DMS114 treated with DMSO at 0.1 percent for 48 hours (cell line): ENCODE measurements at regions not wholly inside any gene's neighbourhood (a gene's known extent, or its start where the extent isn't known, plus 50 kb on each side); places are given as distances from the start of the nearest gene placed in this dataset.

Experiments
- DNase-seq: peaks from one replicate; lab custom pipeline; 2025; ENCODE audit not compliant: unreplicated experiment; lab: John Stamatoyannopoulos, UW

DNA sequence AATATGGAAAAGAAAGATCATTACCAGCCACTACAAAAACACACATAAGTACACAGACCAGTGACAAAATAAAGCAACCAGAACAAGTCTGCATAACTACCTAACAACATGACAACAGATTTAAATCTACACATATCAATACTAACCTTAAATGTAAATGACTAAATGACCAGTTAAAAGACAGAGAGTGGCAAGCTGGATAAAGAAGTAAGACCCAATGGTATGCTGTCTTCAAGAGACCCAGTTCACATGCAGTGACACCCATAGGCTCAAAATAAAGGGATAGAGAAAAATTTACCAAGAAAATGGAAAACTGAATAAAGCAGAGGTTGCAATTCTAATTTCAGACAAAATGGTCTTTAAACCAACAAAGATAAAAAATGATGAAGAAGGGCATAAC lies 938.1 kb downstream of the EFNA5 start:
- DNase-seq, result no peak

DNA sequence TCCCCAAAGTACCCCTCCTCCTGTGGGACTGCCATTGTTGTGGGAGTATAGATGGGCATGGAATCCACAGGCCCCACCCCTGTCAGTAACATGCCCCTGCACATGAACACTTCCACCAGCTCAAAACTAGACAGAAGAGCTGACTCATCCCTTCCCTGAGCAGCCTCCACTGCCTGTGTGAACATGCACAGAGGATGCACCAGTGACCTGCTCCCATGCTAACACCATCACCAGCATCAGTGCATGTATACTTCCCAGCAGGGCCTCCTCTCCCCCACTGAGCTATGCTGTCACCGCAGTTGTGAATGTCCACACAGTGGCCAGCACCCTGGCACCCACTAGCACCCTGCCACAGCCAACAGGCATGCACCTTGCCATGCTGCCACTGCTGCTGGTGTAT lies 939.8 kb downstream of the EFNA5 start:
- no peak for DNase-seq

DNA sequence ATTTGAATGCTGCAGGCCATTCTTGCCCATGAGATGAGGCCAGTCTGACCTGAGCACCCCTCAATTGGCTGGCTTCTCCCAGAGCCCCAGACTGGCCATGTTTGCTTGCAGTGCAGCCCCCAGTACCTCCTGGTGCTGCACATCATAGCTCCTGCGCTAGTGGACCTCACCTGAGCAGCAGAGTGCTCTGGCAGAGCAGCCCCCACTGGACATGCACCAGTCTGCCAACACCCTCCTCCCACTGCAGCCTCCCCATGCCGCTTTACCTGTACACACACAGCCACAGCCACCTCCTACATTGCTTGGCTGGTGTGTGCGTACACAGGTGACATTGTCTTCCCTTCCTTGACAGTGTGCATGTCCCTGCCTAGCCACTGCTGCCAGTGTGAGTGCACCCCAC lies 940.2 kb downstream of the EFNA5 start:
- DNase-seq, result no peak

DNA sequence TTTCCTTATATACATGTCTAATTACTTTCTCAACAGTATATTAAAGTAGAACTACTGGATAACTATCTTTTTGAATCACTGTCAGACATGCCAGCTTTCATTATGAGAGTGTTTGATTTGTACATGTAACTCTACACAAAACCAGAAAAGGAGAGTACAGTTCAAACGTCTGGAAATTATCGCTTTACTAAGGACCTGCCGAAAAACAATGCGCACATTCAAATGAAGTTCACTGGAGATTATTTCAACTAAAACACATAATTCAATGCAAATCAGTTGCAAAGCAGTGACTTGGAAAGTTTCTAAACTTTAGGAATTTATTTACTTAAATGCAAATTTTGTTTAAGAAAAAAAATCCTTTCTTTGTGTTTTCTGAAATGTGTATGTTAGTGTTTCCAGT lies 942.5 kb downstream of the EFNA5 start:
- no peak for DNase-seq

DNA sequence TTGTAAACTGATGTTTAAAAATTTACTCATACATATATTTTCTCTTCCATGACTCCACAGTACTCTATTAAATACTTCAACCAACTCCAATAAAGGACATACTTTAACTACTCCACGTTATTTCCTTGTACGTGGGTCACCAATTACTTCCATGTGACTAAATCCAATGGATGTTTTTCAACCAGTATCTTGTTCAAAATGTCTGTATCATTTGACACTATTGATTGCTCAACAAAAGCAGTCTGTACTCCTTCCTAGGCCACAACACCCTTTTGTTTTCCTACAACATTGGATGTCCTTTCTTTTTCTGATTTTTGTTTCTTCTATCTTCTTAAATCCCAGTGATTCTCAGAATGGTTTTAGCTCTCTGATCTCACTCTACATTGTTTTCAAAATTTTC lies 943.7 kb downstream of the EFNA5 start:
- no peak for DNase-seq

DNA sequence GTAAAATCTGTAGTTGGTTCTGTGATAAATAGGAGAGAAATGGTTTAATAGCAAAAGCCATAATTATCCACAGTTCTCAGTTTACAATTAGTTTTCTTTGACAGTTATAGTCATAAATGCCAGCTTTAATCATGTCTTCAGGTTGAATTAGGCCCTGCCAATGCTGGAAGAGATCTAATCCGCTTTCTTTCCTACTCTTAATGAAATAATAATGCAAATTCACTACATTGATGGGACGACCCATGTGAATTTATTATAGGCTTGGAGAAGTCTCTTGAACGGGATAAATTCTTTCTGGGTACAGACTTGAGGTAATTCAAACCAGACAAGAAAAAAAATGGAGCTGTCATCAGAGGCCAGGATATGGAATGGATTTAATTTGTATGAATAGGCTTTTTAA lies 950.4 kb downstream of the EFNA5 start:
- DNase-seq, result no peak

DNA sequence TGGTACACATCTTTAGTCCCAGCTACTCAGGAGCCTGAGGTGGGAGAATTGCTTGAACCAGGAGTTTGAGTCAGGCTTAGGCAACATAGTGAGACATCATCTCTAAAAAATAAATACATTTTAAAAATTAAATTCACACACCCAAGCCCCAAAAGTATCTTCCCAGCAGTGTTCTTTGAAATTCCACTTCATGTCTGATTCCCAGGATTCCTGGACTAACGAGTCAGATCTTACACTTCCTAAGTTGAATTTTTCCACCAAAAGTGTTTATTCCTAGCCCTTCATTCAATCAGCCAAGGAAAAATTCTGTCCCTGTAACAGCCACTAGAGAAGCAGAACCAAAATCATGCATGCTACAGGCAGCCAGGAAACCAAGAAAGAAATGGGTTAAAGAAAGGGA lies 970.9 kb downstream of the EFNA5 start:
- DNase-seq, result no peak

DNA sequence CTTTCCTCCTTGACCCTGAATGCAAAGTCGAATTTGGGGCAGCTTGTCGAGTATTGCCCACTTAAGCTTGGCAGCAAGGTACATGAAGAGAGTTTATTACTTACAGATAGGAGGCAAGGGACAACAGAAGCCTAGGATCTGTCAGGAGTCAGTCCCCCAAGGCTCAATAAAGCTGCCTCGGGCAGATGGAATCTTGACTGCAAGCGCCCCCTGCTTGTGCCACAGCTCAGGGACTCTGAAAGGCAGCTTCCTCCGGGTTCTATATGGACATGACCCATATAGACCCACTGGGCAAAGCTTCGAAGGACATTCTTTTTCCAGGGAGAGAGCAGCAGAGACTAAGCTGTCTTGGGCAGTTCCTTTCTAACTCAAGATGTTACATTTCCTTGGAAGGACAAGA lies 971.5 kb downstream of the EFNA5 start:
- DNase-seq, result no peak

DNA sequence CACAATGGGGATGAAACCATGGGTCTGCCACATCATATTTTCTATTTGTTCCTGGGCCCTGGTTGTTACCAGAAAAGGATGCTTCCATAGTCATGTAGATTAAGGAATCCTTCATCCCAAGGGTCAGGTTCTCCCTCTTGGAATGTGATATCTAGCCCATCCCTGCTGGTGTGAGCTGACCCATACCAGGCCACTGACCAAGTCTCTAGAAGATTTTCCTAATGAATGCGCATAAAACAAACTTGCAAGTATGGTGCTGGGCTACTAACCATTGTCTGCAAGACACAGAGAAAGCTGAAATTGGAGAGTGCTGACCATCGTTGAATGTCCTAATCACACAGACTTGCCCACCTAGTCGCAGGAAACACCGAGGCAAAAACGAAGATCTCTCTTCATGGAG lies 972.6 kb downstream of the EFNA5 start:
- no peak for DNase-seq

DNA sequence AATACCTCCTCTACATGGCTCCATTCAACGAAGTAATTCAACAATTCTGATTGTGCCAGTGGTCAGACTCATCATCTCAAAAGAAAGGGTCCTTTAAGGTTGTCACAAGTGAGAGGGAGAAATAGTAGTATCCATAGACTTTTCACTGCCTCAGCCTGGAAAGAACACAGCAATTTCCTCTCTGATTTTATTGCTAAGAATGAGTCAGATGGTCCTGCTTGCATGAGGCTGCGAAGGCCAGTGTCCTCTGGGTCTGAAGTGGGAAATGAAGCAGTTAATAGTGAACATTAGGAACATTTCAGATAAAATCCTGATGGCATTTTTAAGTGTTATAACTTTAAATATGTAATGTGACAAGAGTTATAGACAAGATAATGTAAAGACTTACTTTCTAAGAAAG lies 979.0 kb downstream of the EFNA5 start:
- no peak for DNase-seq

DNA sequence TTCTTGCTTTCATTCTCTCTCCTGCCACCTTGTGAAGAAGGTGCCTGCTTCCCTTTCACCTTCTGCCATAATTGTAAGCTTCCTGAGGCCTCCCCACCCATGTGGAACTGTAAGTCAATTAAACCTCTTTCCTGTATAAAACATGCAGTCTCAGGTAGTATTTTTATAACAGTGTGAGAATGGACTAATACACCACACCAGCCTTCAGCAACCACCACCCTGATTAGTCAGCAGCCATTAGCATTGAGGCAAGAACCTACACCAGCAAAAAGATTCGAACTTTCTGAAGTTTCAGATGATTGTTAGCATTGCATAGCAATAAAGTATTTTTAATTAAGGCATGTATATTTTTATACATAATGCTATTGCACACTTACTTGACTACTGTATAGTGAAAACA lies 980.2 kb downstream of the EFNA5 start:
- DNase-seq, result no peak

DNA sequence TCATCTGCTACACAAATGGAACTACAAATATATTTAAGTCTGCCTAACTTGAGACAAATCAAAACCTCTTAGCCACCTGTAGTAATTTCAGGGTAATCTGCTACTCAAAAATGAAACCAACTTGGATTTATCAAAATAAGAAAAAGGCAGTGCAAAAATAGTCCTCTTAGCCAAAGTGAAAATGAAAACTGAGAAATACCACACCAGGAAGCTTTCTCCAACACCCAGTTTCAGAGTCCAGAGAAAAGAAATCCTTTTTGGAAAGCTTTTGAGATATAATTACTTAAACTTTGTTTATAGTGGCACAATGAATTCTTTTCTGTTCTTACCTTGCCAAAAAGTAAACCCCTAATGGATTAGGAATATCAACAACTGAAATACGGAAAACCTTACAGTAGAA lies 990.4 kb downstream of the EFNA5 start:
- no peak for DNase-seq

DNA sequence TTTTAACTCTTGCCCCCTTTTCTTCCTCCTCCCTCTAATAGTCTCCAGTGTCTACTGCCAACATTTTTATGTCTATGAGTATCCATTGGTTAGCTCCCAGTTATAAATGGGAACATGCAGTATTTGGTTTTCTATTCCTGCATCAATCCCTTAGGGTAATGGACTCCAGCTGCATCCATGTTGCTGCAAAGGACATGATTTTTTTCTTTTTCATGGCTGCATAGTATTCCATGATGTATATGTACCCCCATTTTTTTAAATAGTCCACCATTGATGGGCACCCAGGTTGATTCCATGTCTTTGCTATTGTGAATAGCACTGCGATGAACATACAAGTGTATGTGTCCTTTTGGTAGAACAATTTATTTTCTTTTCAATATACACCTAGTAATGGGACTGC lies 993.7 kb downstream of the EFNA5 start:
- no peak for DNase-seq

DNA sequence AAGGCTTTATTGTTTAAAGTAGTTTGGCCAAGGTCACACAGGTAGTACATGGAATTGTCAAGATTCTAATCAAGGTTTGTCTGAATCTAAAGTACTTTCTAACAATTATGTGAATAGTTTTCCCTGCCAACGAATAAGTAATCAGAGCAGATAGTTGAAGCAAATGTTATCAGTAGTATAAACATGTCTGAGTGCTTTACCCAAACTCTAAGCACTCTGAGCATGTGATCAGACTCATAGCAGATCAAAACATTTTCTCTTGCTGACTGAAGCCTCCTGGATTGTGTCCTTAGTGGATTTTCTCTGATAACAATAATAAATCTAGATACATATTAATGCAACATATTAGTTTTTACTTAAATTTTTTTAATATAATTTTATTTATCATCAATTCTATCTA lies 995.0 kb downstream of the EFNA5 start:
- DNase-seq, result no peak

DNA sequence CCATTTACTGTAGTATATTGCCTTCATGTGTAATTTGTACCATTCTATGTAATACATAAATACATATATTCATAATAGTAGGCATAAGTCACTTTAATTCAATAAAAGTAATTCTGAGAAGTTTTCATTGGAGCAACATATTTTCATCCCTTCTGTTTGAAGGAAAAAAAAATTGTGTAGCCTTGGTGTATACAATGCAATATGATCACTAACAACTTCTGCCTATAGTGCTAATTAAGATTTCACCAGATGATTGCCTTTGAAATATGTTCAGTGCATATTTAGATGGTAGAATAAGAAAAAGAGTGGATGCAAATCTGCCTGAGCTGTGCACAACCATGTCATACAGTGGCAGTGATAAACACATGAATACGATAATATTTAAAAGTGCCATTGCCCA lies 996.8 kb downstream of the EFNA5 start:
- DNase-seq, result no peak

DNA sequence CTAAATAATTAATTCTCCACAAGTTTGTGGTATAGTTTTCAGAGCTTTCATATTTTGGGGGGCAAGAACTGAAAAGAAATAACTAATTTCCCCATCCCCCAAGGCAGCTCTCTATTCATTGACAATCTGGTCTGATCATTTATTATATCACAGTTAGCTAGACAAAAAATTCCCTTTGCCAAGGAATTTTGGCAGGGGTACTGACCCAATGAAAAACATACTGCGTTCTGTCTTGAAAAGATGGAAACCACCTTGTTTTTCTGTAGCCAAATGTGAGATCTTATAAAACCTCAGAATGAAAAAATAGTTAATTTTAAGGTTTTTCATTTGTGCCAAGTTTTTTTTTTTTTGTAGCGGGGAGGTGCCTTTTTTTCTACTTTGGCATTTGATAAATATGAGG lies 1008.9 kb downstream of the EFNA5 start:
- no peak for DNase-seq

DNA sequence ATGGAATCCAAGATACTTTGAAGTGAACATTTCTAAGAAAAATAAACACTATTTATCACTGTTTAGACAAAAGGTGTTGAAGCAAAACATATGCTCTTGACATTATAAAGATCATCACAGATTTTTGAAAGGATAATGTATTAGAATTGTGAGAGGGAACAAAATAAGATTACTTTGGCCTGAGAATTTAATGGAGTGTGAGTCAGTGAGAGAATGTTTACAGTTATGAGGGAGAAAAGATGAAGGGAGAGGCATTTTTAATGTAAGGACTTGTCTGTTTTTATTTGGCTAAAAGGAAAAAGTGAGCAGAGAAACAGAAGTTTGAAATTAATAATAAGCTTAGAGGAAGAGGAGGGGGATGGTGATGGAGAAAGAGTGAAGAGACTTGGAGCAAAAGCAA lies 1010.1 kb downstream of the EFNA5 start:
- DNase-seq, result no peak

DNA sequence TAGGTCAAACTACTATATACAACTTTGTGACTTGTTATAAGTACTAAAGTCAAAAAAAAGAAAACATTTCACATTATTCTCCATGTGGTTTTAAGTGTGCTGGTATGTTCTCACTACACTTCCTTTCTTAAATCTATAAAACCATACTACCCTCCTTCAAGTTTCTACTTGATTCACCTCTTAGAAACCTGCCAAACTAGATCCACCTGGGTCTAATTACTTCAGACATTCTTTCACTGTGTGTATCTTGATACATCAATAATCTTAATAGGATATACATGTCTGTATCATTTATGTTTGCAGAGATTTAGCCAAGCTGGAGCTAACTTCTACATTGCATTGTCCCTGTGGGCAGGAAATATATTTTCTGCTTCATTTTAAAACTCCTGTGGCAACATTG lies 1012.6 kb downstream of the EFNA5 start:
- DNase-seq, result no peak

DNA sequence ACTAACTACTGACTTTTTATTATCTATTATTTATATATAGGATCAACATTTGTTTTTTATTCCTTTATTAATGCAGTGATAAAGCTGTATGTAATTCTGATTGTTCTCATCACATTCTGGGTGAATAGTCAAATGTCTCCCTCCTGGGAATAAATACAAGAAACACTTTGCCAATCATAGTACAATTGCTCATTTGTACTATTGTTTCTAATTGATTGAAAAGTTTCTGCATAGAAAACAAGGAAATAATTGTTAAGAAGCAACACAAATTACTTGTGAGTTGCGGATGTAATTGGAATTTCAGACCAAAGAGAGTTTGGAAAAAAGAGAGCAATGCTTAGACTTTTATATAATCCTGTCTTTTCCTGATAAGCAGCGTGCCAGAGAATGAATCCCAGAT lies 1013.9 kb downstream of the EFNA5 start:
- DNase-seq, result no peak

DNA sequence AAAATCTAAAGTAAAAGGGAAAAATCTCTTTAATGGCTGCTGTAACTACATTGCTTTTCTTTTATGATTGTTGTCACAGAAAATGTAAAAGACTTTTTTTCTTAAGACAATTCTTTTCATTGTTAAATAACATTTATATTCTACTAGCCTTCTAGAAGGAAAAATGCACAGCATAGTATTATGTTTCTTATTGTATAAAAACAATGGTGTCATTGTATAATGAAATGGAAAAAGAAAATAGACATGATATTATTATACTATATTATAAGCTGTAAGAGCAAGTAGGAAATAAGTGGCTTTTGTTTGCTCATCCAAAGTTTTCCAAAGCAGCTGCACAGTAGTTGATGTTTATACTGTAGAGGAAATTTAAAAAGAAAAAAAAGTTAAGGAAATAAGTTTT lies 1021.7 kb downstream of the EFNA5 start:
- DNase-seq, result no peak

DNA sequence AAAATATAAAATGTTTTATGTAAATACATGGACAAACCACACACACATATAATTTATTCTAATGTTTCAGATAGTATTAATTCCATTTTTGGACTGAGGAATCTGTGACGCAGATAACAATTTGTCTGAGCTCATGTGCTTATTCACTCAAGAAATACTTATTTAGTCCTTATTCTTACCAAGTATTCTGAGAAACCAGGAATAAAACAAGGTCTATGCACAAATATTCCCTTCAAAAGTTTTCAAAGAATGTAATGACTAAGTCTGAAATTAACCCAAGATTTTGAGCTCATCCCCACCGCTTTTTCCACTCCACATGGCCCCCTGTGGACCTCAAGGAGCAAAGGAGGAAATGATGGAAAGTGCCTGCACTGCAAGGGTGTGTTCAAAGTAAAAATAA lies 1022.3 kb downstream of the EFNA5 start:
- no peak for DNase-seq

DNA sequence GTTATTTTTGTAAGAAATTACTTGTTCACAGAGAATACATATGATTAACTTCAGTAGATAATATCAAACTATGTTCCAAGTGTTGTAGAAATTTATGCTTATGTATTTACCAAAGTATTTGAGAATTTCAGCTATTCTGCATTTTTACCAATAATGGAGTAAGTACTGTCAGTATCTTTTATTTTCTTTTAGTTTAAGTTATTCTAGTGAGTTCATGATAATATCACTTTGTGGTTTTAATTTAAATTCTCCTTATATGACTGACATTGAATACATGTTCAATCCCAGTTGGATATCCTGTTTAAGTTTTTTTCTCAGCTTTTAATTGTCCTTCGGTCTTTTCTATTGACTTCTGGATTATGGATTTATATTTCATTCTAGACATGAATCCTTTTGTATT lies 1024.6 kb downstream of the EFNA5 start:
- DNase-seq, result no peak

DNA sequence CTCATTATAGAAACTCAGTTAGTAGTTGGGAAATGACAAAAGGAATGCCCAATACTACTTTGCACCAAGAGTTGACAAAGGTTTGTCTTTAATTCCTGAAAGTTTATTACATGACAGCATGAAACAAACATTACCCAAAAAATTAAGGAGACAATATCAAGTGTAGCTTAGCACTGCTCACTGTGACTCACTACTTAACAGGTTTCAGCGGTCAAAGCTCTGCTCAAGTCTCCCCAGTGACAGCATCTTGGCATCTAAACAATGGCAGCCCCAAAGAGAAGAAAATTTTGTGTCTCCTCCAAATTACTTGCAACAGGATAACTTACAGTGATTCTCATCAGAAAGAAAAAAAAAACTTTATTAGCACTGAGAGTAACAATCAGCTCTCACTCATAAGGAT lies 1030.2 kb downstream of the EFNA5 start:
- DNase-seq, result no peak

DNA sequence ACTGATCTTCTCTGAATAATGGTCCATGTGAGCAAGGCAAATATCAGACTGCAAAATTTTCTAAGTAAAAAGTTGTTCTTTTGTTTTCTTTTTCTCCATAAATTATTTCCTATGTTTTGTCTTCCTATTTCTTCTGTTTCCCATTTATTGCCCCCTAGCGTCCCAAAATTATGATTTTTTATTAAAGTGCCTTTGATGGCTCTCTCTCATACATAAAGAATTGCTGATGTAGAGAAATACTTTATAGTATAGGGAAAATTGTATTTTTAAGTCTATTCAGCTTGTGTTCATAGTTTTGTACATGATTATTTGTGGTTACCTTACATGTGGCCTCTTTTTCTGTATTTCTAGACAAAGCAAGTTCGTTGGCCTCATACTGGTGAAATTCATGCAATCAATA lies 1031.2 kb downstream of the EFNA5 start:
- DNase-seq, result no peak
